Activated CD8-positive, alpha-beta memory T cell treated with anti-CD3 and anti-CD28 coated beads, Interleukin-2, amount 50 U/mL, for 1 hour (primary cell): ENCODE measurements at regions not wholly inside any gene's neighbourhood (a gene's known extent, or its start where the extent isn't known, plus 50 kb on each side); places are given as distances from the start of the nearest gene placed in this dataset.
"Not testable (repeated sequence)": the region's sequence is repeated elsewhere in the genome, so short reads cannot be mapped to it uniquely, and the experiment has no call there.

Source experiments
- DNase-seq: peaks from one replicate; pipeline ENCODE4 v3.0.0-alpha.2; 2020; ENCODE audit errors: extremely low read depth

DNA sequence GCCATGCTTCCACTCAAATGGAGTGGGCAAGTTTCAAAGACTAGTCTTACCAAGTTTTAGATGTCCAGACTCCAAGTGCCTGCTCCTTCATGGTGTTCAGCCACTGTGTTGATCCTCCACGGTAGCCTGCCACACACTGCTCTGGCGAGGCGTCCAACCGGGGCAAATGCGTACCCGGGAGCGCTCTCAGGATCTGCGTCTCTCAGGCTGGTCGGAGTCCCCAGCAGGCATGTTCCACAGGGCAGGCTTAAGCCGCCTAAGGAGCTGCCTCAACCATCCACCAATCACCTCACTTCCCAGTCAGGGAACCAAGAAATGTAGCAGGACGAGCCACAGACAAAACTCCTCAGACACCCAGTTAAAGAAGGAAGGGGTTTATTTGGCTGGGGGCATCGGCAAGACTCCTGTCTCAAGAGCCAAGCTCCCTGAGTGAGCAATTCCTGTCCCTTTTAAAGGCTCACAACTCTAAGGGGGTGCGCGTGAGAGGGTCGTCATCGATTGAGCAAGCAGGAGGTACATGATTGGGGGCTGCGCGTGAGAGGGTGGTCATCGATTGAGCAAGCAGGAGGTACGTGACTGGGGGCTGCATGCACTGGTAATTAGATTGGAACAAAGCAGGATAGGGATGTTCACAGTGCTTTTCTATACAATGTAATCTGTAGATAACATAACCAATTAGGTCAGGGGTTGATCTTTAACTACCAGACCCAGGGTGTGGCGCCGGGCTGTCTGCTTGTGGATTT is 816.2 kb downstream of the TRIB2 start:
- DNase-seq, result not testable (repeated sequence)

GRCh38 chr2:13533524-13533922 is 816.8 kb downstream of the TRIB2 start:
- no peak for DNase-seq

- DNase-seq, result no peak
These were observed 820.2 kb downstream of the TRIB2 start for GRCh38 chr2:13536941-13537340.

- DNase-seq, result no peak
These were observed 821.1 kb downstream of the TRIB2 start for GRCh38 chr2:13537771-13538349.

DNA sequence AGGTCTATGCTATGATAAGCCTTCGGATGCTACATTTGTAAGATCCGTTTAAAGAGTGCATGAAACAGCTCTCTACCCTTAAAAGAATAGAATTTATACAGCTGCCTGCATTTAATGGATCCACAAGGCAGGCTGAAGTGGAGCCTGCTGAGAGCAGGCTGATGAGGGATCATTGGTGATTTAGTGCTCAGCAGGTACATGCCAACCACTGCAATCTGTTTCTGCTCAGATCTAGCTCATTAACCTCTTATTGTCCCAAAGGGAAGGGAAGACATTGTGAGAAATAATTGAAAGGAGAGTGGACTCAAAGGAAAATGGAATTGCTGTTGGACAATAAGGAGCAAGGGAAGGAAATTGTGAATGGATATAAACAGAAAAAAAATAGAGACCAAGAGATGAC is 822.6 kb downstream of the TRIB2 start:
- no peak for DNase-seq

DNA sequence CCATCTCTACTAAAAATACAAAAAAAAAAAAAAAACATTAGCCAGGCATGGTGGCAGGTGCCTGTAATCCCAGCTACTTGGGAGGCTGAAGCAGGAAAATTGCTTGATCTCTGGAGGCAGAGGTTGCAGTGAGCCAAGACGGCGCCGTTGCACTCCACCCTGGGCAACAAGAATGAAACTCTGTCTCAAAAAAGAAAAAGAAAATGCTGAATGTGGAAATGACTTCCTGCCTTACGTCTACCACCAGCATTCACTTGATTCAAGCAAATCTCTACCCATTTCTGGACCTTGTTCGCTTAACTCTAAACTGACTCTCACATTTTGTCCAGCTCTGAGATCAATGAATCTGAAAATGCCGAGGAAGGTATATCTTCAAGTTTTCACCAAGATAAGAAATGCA is 825.3 kb downstream of the TRIB2 start:
- no peak for DNase-seq

GRCh38 chr2:13542642-13543041 is 825.9 kb downstream of the TRIB2 start:
- no peak for DNase-seq

- no peak for DNase-seq
These were observed 826.8 kb downstream of the TRIB2 start for GRCh38 chr2:13543550-13543949.

- DNase-seq, result no peak
These were observed 828.6 kb downstream of the TRIB2 start for GRCh38 chr2:13545320-13545719.

DNA sequence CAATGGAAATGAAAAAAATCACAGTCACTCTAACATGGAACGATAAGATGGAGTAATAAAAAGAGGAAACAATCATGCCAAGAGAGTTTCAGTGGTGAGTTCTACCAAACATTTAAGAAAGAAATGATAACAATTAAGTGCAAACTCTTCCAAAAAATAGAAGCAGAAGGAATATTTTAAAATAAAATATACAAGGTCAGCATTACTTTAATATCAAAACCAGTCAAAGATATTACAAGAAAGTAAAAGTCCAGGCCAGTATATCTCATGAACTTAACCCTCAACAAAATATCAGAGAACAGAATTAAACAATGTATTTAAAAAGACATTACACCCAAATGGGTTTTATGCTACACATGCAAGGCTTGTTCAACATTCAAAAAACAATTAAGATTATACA is 829.4 kb downstream of the TRIB2 start:
- DNase-seq, result no peak

GRCh38 chr2:13550285-13551231 is 833.8 kb downstream of the TRIB2 start:
- no peak for DNase-seq

DNA sequence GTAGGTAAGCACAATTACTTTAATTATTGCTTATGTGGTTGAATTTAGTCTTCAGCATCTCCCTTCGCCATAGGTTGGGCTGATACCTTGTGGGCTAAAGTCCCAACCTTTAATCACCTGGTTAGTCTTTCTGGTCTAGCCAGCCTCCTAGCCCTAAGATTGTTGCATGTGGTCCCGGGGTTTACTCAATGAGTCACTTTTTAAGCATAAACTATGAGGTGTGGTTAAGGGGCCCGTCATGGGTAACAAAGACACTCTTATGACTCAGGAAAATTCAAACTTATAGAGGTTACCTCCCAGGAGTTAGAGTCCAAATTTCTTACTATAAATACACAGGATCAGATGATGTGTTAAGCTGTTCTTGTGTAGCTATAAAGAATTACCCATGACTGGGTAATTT is 841.6 kb downstream of the TRIB2 start:
- DNase-seq, result no peak

DNA sequence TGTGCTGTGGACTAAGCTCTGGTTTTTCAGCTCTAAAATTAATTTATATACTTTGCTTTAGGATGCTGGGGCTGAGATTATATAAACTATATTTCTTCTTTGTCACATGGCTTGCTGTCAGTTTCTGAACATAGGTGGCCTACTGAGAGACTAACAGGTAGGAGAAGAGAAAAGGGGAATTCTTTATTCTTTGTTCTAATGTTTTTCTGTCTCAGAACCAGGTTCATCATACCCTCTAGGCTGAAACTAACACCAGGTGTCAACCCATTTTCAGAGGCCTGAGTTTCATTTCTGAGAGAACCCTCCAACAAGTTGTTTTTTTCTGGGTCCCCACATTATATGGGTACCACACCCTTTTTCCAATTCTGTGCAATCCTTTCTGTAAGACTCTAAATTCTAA is 843.6 kb downstream of the TRIB2 start:
- DNase-seq, result no peak

GRCh38 chr2:13572466-13572865 is 855.7 kb downstream of the TRIB2 start:
- no peak for DNase-seq

GRCh38 chr2:13574831-13575230 is 858.1 kb downstream of the TRIB2 start:
- no peak for DNase-seq

- no peak for DNase-seq
These were observed 859.8 kb downstream of the TRIB2 start for GRCh38 chr2:13576406-13577036.

DNA sequence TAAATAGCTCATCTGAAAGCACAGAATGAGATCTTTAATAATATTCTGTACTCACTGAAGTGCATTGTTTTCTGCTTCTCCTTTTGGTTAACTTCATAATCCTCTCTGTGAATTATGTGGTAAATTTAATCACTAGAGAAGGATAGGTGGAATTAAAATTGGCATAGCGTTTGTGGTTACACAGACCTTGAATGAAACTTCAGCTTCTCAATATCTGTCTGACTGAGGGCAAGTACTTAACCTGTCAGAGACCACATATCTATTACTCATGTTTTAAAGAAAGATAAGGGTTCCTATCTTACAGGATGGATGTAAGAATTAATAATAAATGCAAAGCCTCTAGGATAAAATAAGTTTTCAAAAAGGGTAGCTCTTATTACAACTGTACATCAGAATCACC is 861.8 kb downstream of the TRIB2 start:
- no peak for DNase-seq

- no peak for DNase-seq
These were observed 864.7 kb downstream of the TRIB2 start for GRCh38 chr2:13581471-13581870.

DNA sequence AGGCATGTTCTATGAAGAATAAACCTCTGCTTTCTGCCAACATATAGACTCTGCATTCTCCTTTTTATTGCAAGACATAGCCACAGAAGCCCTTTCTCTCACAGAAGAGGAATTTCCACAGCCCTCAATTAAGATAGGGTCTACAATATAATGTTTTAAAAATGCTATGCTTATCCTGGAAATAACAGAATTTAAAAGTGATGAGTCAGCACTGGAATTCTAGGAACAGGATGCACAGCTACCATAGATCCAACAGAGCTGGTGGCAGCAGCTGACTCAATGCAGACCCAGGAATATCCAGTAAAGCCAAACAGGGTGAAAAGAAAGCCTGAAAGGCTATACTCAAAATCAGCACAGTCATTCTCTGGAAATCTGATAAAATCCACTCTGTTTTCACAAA is 866.9 kb downstream of the TRIB2 start:
- no peak for DNase-seq

- DNase-seq, result no peak
These were observed 867.3 kb downstream of the TRIB2 start for GRCh38 chr2:13584020-13584419.

- DNase-seq, result no peak
These were observed 869.0 kb downstream of the TRIB2 start for GRCh38 chr2:13585732-13586131.

- DNase-seq, result no peak
These were observed 879.5 kb downstream of the TRIB2 start for GRCh38 chr2:13596233-13596632.
